ENCODE measurements at regions not wholly inside any gene's neighbourhood (a gene's known extent, or its start where the extent isn't known, plus 50 kb on each side); places are given as distances from the start of the nearest gene placed in this dataset.

DNA sequence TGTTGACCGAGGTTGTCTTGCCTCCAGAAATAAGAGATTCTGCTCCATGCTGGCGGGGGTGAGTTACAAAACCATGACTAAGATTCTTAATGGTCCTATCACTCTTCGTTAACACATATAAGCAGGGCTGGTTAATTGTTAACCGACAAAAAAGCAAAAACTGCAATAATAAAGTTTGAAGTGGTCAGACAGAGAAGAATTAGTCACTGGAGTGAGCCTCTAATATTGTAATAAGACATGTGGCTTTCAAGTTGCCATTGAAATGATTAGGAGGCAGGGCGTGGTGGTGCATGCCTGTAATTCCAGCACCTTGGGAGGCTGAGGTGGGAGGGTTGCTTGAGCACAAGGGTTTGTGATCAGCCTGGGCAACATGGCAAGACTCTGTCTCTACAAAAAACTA lies 78.4 kb upstream of the NR2F2 start:
- no peak for DNase-seq (ENCODE audit: low spot score in 2 of 2)
- no peaks in the 10 kb centered on the region for H3K36me3 ChIP-seq
- TF ChIP-seq POLR2A (IDR thresholded peaks at IDR 0.05) = no peak
- no peak for TF ChIP-seq POLR2AphosphoS5 (IDR thresholded peaks at IDR 0.05)
- TF ChIP-seq EP300 (IDR thresholded peaks at IDR 0.05) = no peak
- TF ChIP-seq, protein P1, sequence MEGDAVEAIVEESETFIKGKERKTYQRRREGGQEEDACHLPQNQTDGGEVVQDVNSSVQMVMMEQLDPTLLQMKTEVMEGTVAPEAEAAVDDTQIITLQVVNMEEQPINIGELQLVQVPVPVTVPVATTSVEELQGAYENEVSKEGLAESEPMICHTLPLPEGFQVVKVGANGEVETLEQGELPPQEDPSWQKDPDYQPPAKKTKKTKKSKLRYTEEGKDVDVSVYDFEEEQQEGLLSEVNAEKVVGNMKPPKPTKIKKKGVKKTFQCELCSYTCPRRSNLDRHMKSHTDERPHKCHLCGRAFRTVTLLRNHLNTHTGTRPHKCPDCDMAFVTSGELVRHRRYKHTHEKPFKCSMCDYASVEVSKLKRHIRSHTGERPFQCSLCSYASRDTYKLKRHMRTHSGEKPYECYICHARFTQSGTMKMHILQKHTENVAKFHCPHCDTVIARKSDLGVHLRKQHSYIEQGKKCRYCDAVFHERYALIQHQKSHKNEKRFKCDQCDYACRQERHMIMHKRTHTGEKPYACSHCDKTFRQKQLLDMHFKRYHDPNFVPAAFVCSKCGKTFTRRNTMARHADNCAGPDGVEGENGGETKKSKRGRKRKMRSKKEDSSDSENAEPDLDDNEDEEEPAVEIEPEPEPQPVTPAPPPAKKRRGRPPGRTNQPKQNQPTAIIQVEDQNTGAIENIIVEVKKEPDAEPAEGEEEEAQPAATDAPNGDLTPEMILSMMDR (IDR thresholded peaks at IDR 0.05) = no peak
- no peaks in the 10 kb centered on the region for H3K27me3 ChIP-seq
- no peak overlapping the region for H3K27ac ChIP-seq
- no peak overlapping the region for H3K4me3 ChIP-seq
- no peaks in the 10 kb centered on the region for H3K4me1 ChIP-seq
- H3K9me3 ChIP-seq = no peaks in the 10 kb centered on the region
- WGBS = 94% methylated on average over 5 of the region's 5 CpGs

DNA sequence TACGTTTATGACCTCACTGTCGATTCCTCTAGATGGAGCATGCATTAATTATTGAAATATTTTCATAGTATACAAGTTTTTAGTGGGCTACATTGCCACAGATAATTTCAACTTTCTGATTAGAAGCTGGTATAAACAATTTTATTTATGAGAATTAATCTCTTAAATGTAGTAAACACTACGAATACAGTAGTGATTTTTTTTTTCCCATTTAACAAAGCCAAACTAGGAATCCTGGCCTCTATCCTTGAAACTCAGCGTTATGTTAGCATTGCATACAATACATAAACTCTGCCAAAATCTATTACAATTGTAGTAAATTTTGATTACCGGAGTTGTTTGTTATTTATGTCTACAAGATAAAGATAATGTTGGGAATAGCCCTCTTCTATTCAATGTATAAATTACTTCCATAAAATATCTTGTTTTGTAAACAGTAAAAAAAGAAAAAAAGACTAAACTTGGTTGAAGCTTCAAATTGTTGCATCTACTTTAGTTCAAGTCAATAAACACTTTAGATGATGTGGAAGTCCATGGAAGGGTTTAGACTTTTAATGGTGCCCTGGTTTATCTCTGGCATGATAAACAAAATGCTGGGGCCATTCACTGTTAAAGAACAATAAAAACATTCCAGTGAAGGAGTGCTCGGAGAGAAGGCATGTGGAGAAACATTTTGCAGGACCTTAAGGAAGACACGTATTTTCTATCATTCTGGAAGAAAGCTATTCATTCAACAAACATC lies 77.3 kb upstream of the NR2F2 start:
- Histone ChIP-seq H3K27ac (no peak overlapping the region), H3K36me3 (no peaks in the 10 kb centered on the region), H3K27me3 (no peaks in the 10 kb centered on the region), H3K4me3 (no peak overlapping the region), H3K9me3 (no peaks in the 10 kb centered on the region), H3K4me1 (no peaks in the 10 kb centered on the region)
- TF ChIP-seq, protein P1 (IDR thresholded peaks at IDR 0.05) = no peak
- TF ChIP-seq EP300 (IDR thresholded peaks at IDR 0.05) (no peak), POLR2AphosphoS5 (IDR thresholded peaks at IDR 0.05) (no peak), POLR2A (IDR thresholded peaks at IDR 0.05) (no peak)
- WGBS = 69% methylated on average over 7 of the region's 7 CpGs
- no peak for DNase-seq (ENCODE audit: low spot score in 2 of 2)

DNA sequence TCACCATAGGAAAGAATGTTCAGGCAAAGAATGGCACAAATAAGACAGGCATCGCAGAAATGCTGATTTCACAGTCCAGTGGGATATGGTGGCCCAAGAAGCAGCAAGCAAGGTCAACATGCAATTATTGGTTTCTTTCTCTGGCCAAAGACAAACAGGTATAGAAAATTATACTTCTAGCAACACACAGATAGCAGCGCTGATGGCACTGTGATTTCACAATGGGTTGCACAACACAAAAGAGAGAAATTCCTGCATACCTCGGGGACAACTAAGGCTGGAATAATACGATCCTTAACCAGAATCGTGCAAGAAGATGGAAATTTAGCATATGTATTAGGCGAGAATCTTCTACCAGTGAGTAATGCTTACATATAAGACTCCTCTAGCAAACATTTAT lies 76.3 kb upstream of the NR2F2 start:
- no peak for DNase-seq (ENCODE audit: low spot score in 2 of 2)
- WGBS = 77% methylated on average over 6 of the region's 6 CpGs
- TF ChIP-seq POLR2A (IDR thresholded peaks at IDR 0.05) (no peak), POLR2AphosphoS5 (IDR thresholded peaks at IDR 0.05) (no peak), EP300 (IDR thresholded peaks at IDR 0.05) (no peak)
- TF ChIP-seq, protein P1 (IDR thresholded peaks at IDR 0.05) = no peak
- no peak overlapping the region for H3K4me3 ChIP-seq
- no peak overlapping the region for H3K27ac ChIP-seq
- no peaks in the 10 kb centered on the region for H3K4me1 ChIP-seq
- H3K9me3 ChIP-seq = no peaks in the 10 kb centered on the region
- H3K27me3 ChIP-seq = no peaks in the 10 kb centered on the region
- H3K36me3 ChIP-seq = no peaks in the 10 kb centered on the region

DNA sequence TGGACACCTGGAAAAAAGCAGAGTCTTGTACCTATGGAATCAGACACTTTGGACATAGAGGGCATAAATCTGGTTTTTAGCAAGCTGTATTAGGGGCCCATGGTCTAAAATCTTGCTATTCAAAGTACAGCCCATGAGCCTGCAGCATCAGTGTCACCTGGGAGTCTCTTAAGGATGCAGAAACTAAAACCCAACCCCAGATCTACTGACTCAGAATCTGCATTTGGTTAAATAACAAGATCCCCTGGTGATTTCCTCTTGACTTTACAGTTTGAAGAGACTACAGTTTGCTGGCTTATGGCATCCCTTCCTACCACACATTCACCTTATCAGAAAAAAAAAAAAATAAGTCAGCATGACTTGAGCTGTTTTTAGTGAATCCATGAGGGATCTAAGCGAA lies 74.9 kb upstream of the NR2F2 start:
- Histone ChIP-seq H3K27me3 (no peaks in the 10 kb centered on the region), H3K9me3 (no peaks in the 10 kb centered on the region), H3K27ac (no peak overlapping the region), H3K4me1 (no peaks in the 10 kb centered on the region), H3K36me3 (no peaks in the 10 kb centered on the region), H3K4me3 (no peak overlapping the region)
- WGBS = 87% methylated on average over 1 of the region's 1 CpG
- TF ChIP-seq POLR2AphosphoS5 (IDR thresholded peaks at IDR 0.05) = no peak
- no peak for TF ChIP-seq POLR2A (IDR thresholded peaks at IDR 0.05)
- TF ChIP-seq EP300 (IDR thresholded peaks at IDR 0.05) = no peak
- DNase-seq (ENCODE audit: low spot score in 2 of 2) = no peak

DNA sequence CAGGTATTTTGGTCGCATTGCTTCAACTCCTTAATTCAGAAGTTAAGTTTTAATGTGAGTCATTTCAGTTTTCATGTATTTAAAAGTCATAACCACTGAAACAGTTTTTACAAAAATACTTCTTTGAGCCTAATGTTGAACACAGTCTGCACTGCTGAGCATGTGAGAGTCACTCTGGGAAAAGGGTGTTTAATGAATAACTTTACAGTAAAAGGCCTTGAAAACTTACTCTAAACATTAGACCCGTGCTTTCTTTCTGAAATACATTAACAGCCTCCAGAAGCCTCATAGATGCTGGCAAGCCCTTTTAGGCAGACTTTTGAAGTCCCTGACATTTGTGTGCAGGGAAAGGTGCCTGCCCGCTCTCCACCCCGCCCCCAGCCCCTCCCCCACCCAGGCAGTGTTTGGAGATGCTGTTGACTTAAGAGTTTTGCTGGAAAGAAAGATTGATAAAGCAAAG lies 68.9 kb upstream of the NR2F2 start:
- Histone ChIP-seq H3K27ac (no peak overlapping the region), H3K9me3 (no peaks in the 10 kb centered on the region), H3K36me3 (no peaks in the 10 kb centered on the region), H3K4me3 (no peak overlapping the region), H3K4me1 (no peaks in the 10 kb centered on the region), H3K27me3 (no peaks in the 10 kb centered on the region)
- no peak for DNase-seq (ENCODE audit: low spot score in 2 of 2)
- WGBS = 66% methylated on average over 4 of the region's 4 CpGs
- TF ChIP-seq, protein P1 (IDR thresholded peaks at IDR 0.05) = no peak
- TF ChIP-seq POLR2AphosphoS5 (IDR thresholded peaks at IDR 0.05) = no peak
- no peak for TF ChIP-seq POLR2A (IDR thresholded peaks at IDR 0.05)
- no peak for TF ChIP-seq EP300 (IDR thresholded peaks at IDR 0.05)

All from suprapubic skin (tissue), 4 donors.